Mesenchymal stem cell (in vitro differentiated cells and primary cell): ENCODE measurements at regions not wholly inside any gene's neighbourhood (a gene's known extent, or its start where the extent isn't known, plus 50 kb on each side); places are given as distances from the start of the nearest gene placed in this dataset.

ENCODE experiments used
- DNase-seq: peaks from one replicate; pipeline ENCODE4 v3.0.0-alpha.2; 2013
- H2AFZ ChIP-seq: one replicate; pipeline ENCODE4 v1.6.1; 2013; ENCODE audit warnings: low read depth, mild to moderate bottlenecking, control low read depth, inconsistent platforms, low read length, moderate library complexity
- H2AK5ac ChIP-seq: 2 replicates; pipeline ENCODE4 v1.6.1; 2013; ENCODE audit warnings: low read length, moderate library complexity, mild to moderate bottlenecking, inconsistent platforms; ENCODE audit not compliant: severe bottlenecking
- H2BK120ac ChIP-seq: one replicate; pipeline ENCODE4 v1.6.1; 2013; ENCODE audit warnings: low read depth, mild to moderate bottlenecking, inconsistent platforms, low read length, moderate library complexity
- H2BK12ac ChIP-seq, 2 experiments: one replicate each; pipeline ENCODE4 v1.6.1; 2013; ENCODE audit warnings: inconsistent platforms in 2 of 2, low read length in 2 of 2, mild to moderate bottlenecking in 2 of 2, moderate library complexity in 2 of 2, control low read depth in 1 of 2
- H2BK15ac ChIP-seq: one replicate; pipeline ENCODE4 v1.6.1; 2013; ENCODE audit warnings: mild to moderate bottlenecking, low read depth, inconsistent platforms; ENCODE audit not compliant: poor library complexity, severe bottlenecking
- H2BK5ac ChIP-seq: 2 replicates; pipeline ENCODE4 v1.6.1; 2013; ENCODE audit warnings: low read depth, mild to moderate bottlenecking, low read length, control low read depth, inconsistent platforms; ENCODE audit not compliant: poor library complexity, severe bottlenecking
- H3K14ac ChIP-seq, 2 experiments: one replicate each; pipeline ENCODE4 v1.6.1; 2013; ENCODE audit warnings: inconsistent platforms in 2 of 2, low read length in 2 of 2, control low read depth in 1 of 2, mild to moderate bottlenecking in 1 of 2, moderate library complexity in 1 of 2
- H3K18ac ChIP-seq, 2 experiments: one replicate each; pipeline ENCODE4 v1.6.1; 2013; ENCODE audit warnings: inconsistent platforms in 2 of 2, low read length in 2 of 2, control low read depth in 1 of 2, low read depth in 1 of 2, mild to moderate bottlenecking in 1 of 2
- H3K23ac ChIP-seq, 2 experiments: one replicate each; pipeline ENCODE4 v1.6.1; 2013; ENCODE audit warnings: inconsistent platforms in 2 of 2, low read length in 2 of 2, mild to moderate bottlenecking in 2 of 2, moderate library complexity in 2 of 2, control low read depth in 1 of 2
- H3K27ac ChIP-seq: 2 replicates; pipeline ENCODE4 v1.5.1; 2013; ENCODE audit warnings: mild to moderate bottlenecking, moderate library complexity, low read length, control low read depth, inconsistent platforms; ENCODE audit not compliant: poor library complexity, severe bottlenecking
- H3K27me3 ChIP-seq, 2 experiments: 2 replicates each; pipeline versions ENCODE4 v1.6.1 to v1.7.0; 2013; ENCODE audit warnings: low read length in 2 of 2, mild to moderate bottlenecking in 2 of 2, moderate library complexity in 2 of 2, control low read depth in 1 of 2, inconsistent platforms in 1 of 2; ENCODE audit not compliant: control insufficient read depth in 1 of 2, insufficient read depth in 1 of 2
- H3K36me3 ChIP-seq, 2 experiments: 2 replicates each; pipeline versions ENCODE4 v1.6.1 to v1.7.0; 2013; ENCODE audit warnings: low read length in 2 of 2, control low read depth in 1 of 2, inconsistent platforms in 1 of 2, low read depth in 1 of 2, mild to moderate bottlenecking in 1 of 2; ENCODE audit not compliant: insufficient read depth in 2 of 2, control insufficient read depth in 1 of 2
- H3K4ac ChIP-seq, 2 experiments: one replicate each; pipeline ENCODE4 v1.6.1; 2013; ENCODE audit warnings: inconsistent platforms in 2 of 2, low read length in 2 of 2, mild to moderate bottlenecking in 2 of 2, moderate library complexity in 2 of 2, control low read depth in 1 of 2, low read depth in 1 of 2
- H3K4me1 ChIP-seq: 2 replicates; pipeline ENCODE4 v1.6.1; 2013; ENCODE audit warnings: low read depth, low read length, control low read depth; ENCODE audit not compliant: control insufficient read depth, insufficient read depth
- H3K4me2 ChIP-seq: 2 replicates; pipeline ENCODE4 v1.6.1; 2013; ENCODE audit warnings: low read length, mild to moderate bottlenecking, inconsistent platforms; ENCODE audit not compliant: poor library complexity, severe bottlenecking
- H3K4me3 ChIP-seq, 2 experiments: 2 replicates each; pipeline versions ENCODE4 v1.5.1 to v1.7.0; 2013; ENCODE audit warnings: low read length in 2 of 2, mild to moderate bottlenecking in 2 of 2, control low read depth in 1 of 2, low read depth in 1 of 2; ENCODE audit not compliant: insufficient read depth in 1 of 2
- H3K79me1 ChIP-seq: replicated peaks from 2 replicates; pipeline ENCODE4 v1.6.1; 2013; ENCODE audit warnings: mild to moderate bottlenecking, control low read depth, low read length, inconsistent platforms; ENCODE audit not compliant: poor library complexity, severe bottlenecking
- H3K9ac ChIP-seq: 2 replicates; pipeline ENCODE4 v1.7.0; 2013; ENCODE audit warnings: mild to moderate bottlenecking, low read length, moderate library complexity
- H3K9me3 ChIP-seq: 2 replicates; pipeline ENCODE4 v1.7.0; 2013; ENCODE audit warnings: mild to moderate bottlenecking, low read length; ENCODE audit not compliant: control insufficient read depth
- H4K8ac ChIP-seq: one replicate; pipeline ENCODE4 v1.6.1; 2013; ENCODE audit warnings: inconsistent platforms, mild to moderate bottlenecking, low read length, moderate library complexity
- H4K91ac ChIP-seq: one replicate; pipeline ENCODE4 v1.6.1; 2013; ENCODE audit warnings: mild to moderate bottlenecking, low read length, inconsistent platforms
- WGBS: methylation state at CpG from one replicate; pipeline ENCODE4 v1.1.7; 2013; ENCODE audit warnings: mixed read lengths; 5-methylcytosine and 5-hydroxymethylcytosine counted together

DNA sequence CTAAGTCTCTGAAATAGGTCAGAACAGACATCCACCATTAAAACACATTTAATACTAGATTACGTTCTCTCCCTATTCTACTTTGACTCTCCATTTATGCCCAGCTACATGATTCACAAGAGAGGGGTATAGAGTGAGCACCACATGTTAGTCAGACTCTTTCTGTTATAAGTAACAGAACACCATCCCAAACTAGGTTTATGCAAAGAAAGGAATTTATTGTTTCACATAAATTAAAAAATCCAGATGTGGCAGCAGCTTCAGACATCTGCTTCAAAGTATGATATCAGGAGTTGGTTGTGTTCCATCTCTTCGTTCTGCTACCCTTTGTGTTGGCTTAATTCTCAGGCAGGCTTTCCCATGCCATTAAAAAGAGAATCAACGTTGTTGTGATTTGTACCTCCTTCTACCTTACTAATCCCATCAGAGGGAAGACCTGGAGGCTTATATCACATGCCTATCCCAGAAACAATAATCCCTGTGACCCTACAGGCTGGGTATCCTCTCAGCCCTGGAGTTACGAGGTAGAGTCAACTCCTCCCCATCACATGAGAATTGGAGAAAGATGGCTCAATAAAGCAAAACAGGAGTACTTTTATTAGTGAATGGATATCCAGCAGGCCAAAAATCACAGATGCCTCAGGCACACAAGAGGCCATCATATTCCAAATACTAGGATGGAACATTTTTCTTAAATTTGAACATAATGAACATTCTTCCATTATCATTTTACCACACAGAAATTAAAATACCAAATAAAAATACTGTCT lies 163.2 kb downstream of the SLC7A11 start:
- Histone ChIP-seq H3K27ac (no peak overlapping the region), H2BK5ac (no peak overlapping the region), H3K14ac (no peak overlapping the region), H2AK5ac (no peak overlapping the region), H3K23ac (no peak overlapping the region), H3K9ac (no peak overlapping the region), H3K4ac (no peak overlapping the region), H3K9me3 (no peaks in the 10 kb centered on the region), H3K79me1 (no peaks in the 10 kb centered on the region), H3K18ac (no peak overlapping the region), H4K8ac (no peak overlapping the region), H3K4me3 (no peak overlapping the region), H4K91ac (no peak overlapping the region), H2BK15ac (no peak overlapping the region), H3K4me2 (no peak overlapping the region), H3K36me3 (no peaks in the 10 kb centered on the region), H3K4me1 (no peaks in the 10 kb centered on the region), H2AFZ (no peak overlapping the region), H2BK12ac (no peak overlapping the region), H2BK120ac (no peak overlapping the region), H3K27me3 (no peaks in the 10 kb centered on the region)
- no peak for DNase-seq
- WGBS: 98% methylated on average over 3 of the region's 4 CpGs

DNA sequence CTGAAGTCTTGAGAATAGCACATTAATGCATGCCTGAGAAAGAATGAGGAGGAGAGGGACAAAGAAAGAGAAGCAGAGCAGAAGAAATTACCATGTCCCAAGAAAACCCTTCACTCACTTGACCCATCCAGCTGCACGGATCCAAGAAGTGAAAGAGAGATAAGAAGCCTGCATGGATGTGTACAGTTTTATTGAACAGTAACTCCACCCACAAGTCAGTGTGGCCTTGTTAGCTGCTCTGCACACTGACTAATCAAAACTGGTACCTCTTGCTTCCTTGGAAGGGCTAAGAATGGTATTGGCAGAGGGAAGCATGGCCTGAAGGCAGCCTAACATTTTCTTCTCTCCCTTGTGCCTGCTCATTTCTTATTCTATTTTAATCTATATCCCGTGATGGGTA lies 163.9 kb downstream of the SLC7A11 start:
- Histone ChIP-seq H2BK15ac (no peak overlapping the region), H3K27ac (no peak overlapping the region), H3K18ac (no peak overlapping the region), H3K79me1 (no peaks in the 10 kb centered on the region), H3K4me2 (no peak overlapping the region), H3K36me3 (no peaks in the 10 kb centered on the region), H3K4me3 (no peak overlapping the region), H3K9me3 (no peaks in the 10 kb centered on the region), H2AK5ac (no peak overlapping the region), H3K14ac (no peak overlapping the region), H3K4me1 (no peaks in the 10 kb centered on the region), H2BK5ac (no peak overlapping the region), H3K23ac (no peak overlapping the region), H3K27me3 (no peaks in the 10 kb centered on the region), H2AFZ (no peak overlapping the region), H2BK120ac (no peak overlapping the region), H4K8ac (no peak overlapping the region), H4K91ac (no peak overlapping the region), H3K9ac (no peak overlapping the region), H2BK12ac (no peak overlapping the region), H3K4ac (no peak overlapping the region)
- DNase-seq: no peak
- 83% methylated on average over 2 of the region's 2 CpGs for WGBS

DNA sequence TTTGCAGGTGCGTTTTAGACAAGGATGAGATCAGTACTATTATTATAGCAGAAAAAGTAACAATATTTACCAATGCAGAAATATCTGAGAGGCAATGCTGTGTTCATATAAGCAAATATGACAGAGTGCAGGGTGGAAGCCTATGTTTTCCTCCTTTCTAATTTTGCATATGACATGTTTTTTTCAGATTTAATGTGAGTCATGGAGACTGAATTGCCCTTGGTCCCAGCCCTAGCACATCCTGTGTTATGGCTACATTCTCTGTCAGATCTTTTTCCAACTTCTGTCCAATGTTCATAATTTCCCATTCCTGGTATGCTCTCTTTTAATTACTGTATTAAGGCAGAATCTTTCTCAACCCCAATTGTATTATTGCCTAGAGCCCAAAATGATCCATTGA lies 165.6 kb downstream of the SLC7A11 start:
- Histone ChIP-seq H2AK5ac (no peak overlapping the region), H3K9ac (no peak overlapping the region), H3K27ac (no peak overlapping the region), H2BK12ac (no peak overlapping the region), H3K18ac (no peak overlapping the region), H3K4me2 (no peak overlapping the region), H3K4me1 (no peaks in the 10 kb centered on the region), H3K27me3 (no peaks in the 10 kb centered on the region), H2BK120ac (no peak overlapping the region), H3K36me3 (no peaks in the 10 kb centered on the region), H3K79me1 (no peaks in the 10 kb centered on the region), H2AFZ (no peak overlapping the region), H3K4ac (no peak overlapping the region), H3K4me3 (no peak overlapping the region), H3K23ac (no peak overlapping the region), H4K91ac (no peak overlapping the region), H2BK15ac (no peak overlapping the region), H3K14ac (no peak overlapping the region), H4K8ac (no peak overlapping the region), H2BK5ac (no peak overlapping the region), H3K9me3 (no peaks in the 10 kb centered on the region)
- WGBS: no CpG with 5 or more reads among the region's 1 CpG
- DNase-seq: no peak

DNA sequence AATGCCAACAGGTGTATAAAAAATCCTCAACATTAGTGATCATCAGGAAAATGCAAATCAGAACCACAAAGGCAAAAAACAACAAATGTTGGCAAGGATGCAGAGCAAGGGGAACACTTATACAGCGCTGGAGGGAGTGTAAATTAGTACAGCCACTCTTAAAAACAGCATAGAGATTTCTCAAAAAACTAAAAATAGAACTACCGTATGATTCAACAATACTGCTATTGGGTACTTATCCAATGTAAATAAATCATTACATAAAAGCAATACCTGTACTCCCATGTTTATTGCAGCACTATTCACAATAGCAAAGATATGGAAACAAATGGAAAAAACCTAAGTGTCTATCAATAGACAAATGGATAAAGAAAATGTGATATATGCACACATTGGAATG lies 171.3 kb downstream of the SLC7A11 start:
- no peak for DNase-seq
- no peak overlapping the region for H2AFZ ChIP-seq
- WGBS: 80% methylated on average over 1 of the region's 2 CpGs

More for the DNA sequence above, 171.3 kb downstream of the SLC7A11 start:
- Histone ChIP-seq H3K9ac (no peak overlapping the region), H3K4me3 (no peak overlapping the region), H3K27ac (no peak overlapping the region), H3K4ac (no peak overlapping the region), H3K27me3 (no peaks in the 10 kb centered on the region), H3K36me3 (no peaks in the 10 kb centered on the region), H4K91ac (no peak overlapping the region), H2BK120ac (no peak overlapping the region), H3K4me2 (no peak overlapping the region), H3K14ac (no peak overlapping the region), H3K18ac (no peak overlapping the region), H3K79me1 (no peaks in the 10 kb centered on the region), H2BK12ac (no peak overlapping the region), H2BK5ac (no peak overlapping the region), H2BK15ac (no peak overlapping the region), H3K9me3 (peaks cover 9% of the 10 kb centered on the region), H3K23ac (no peak overlapping the region), H2AK5ac (no peak overlapping the region), H4K8ac (no peak overlapping the region), H3K4me1 (no peaks in the 10 kb centered on the region)
